OCI-LY3 (cell line): ENCODE measurements at regions not wholly inside any gene's neighbourhood (a gene's known extent, or its start where the extent isn't known, plus 50 kb on each side); places are given as distances from the start of the nearest gene placed in this dataset.

Source experiments
- H2AFZ ChIP-seq: fragments of 200-600, 300-600 bp; shearing (Covaris generic); 2 replicates; pipeline ENCODE4 v1.6.0; 2014; ENCODE audit warnings: antibody characterized with exemption, low read depth, low read length
- H3K27ac ChIP-seq: fragments of 200-600, 300-600 bp; sonication (generic); 2 replicates; pipeline ENCODE4 v1.5.1; 2014; ENCODE audit warnings: mild to moderate bottlenecking, low read length, moderate library complexity, mixed read lengths
- H3K27me3 ChIP-seq: fragments of 200-600, 300-600 bp; sonication (generic); 2 replicates; pipeline ENCODE4 v1.6.1; 2014; ENCODE audit warnings: low read depth, low read length, mixed read lengths
- H3K36me3 ChIP-seq: fragments of 200-600, 300-600 bp; sonication (generic); replicated peaks from 2 replicates; pipeline ENCODE3; 2014; ENCODE audit warnings: low read depth, low read length, mixed read lengths
- H3K4me1 ChIP-seq: fragments of 300-600, 200-600 bp; sonication (generic); 2 replicates; pipeline ENCODE4 v1.6.1; 2014; ENCODE audit warnings: low read length, mixed read lengths
- H3K4me2 ChIP-seq: fragments of 200-600, 300-600 bp; sonication (generic); 2 replicates; pipeline ENCODE4 v1.6.1; 2014; ENCODE audit warnings: low read length, mixed read lengths
- H3K4me3 ChIP-seq: fragments of 300-600, 200-600 bp; sonication (generic); 2 replicates; pipeline ENCODE4 v1.5.1; 2014; ENCODE audit warnings: antibody characterized with exemption, mild to moderate bottlenecking, low read length, moderate library complexity
- H3K79me2 ChIP-seq: fragments of 300-600, 200-600 bp; shearing (Covaris generic); 2 replicates; pipeline ENCODE4 v1.6.1; 2014; ENCODE audit warnings: mild to moderate bottlenecking, low read length, mixed read lengths
- H3K9ac ChIP-seq: fragments of 300-600, 200-600 bp; shearing (Covaris generic); 2 replicates; pipeline ENCODE4 v1.6.0; 2014; ENCODE audit warnings: mild to moderate bottlenecking, low read length, moderate library complexity
- H3K9me3 ChIP-seq: fragments of 200-600, 300-600 bp; shearing (Covaris generic); 2 replicates; pipeline ENCODE4 v1.6.1; 2014; ENCODE audit warnings: low read length, mixed read lengths; ENCODE audit not compliant: insufficient read depth
- H4K20me1 ChIP-seq: fragments of 200-600, 300-600 bp; sonication (generic); 2 replicates; pipeline ENCODE4 v1.6.1; 2016; ENCODE audit warnings: low read length, mixed read lengths; ENCODE audit not compliant: insufficient read depth
- CTCF ChIP-seq: fragments of 200-600, 300-600 bp; sonication (generic); IDR thresholded peaks from 2 replicates; pipeline ENCODE4 v1.5.1; 2014; ENCODE audit warnings: antibody characterized with exemption, low read length, low read depth
- EZH2phosphoT487 ChIP-seq: fragments of 200-600 bp; shearing (Covaris generic); IDR thresholded peaks from 2 replicates; pipeline ENCODE4 v1.6.1; 2018; ENCODE audit warnings: antibody characterized with exemption, mixed run types, low read depth

- Histone ChIP-seq H3K27ac (no peak overlapping the region), H3K36me3 (no peaks in the 10 kb centered on the region), H3K79me2 (no peaks in the 10 kb centered on the region), H3K9me3 (no peaks in the 10 kb centered on the region), H2AFZ (no peak overlapping the region), H3K4me2 (no peak overlapping the region), H3K27me3 (no peaks in the 10 kb centered on the region), H4K20me1 (no peaks in the 10 kb centered on the region), H3K4me1 (no peaks in the 10 kb centered on the region), H3K4me3 (no peak overlapping the region), H3K9ac (no peak overlapping the region)
- TF ChIP-seq CTCF (no peak), EZH2phosphoT487 (no peak)
Measured at GRCh38 chr11:106491751-106492150, 414.3 kb downstream of the AASDHPPT start.

- Histone ChIP-seq H3K9me3 (no peaks in the 10 kb centered on the region), H3K9ac (no peak overlapping the region), H3K79me2 (no peaks in the 10 kb centered on the region), H3K4me2 (no peak overlapping the region), H2AFZ (no peak overlapping the region), H3K27me3 (no peaks in the 10 kb centered on the region), H3K36me3 (no peaks in the 10 kb centered on the region), H3K27ac (no peak overlapping the region), H3K4me3 (no peak overlapping the region), H4K20me1 (no peaks in the 10 kb centered on the region), H3K4me1 (no peaks in the 10 kb centered on the region)
- no peak for TF ChIP-seq EZH2phosphoT487
- no peak for TF ChIP-seq CTCF
Measured at GRCh38 chr11:106493751-106494150, 416.3 kb downstream of the AASDHPPT start.

- Histone ChIP-seq H2AFZ (no peak overlapping the region), H3K4me2 (no peak overlapping the region), H3K4me1 (no peaks in the 10 kb centered on the region), H3K36me3 (no peaks in the 10 kb centered on the region), H3K79me2 (no peaks in the 10 kb centered on the region), H3K9ac (no peak overlapping the region), H3K27ac (no peak overlapping the region), H3K4me3 (no peak overlapping the region), H3K9me3 (no peaks in the 10 kb centered on the region), H3K27me3 (no peaks in the 10 kb centered on the region), H4K20me1 (no peaks in the 10 kb centered on the region)
- TF ChIP-seq EZH2phosphoT487 (no peak), CTCF (no peak)
Measured at GRCh38 chr11:106495046-106495445, 417.6 kb downstream of the AASDHPPT start.

- H3K27me3 ChIP-seq: no peaks in the 10 kb centered on the region
- no peak overlapping the region for H3K27ac ChIP-seq
- H4K20me1 ChIP-seq: no peaks in the 10 kb centered on the region
- no peak overlapping the region for H3K4me2 ChIP-seq
- H3K4me1 ChIP-seq: no peaks in the 10 kb centered on the region
- H2AFZ ChIP-seq: no peak overlapping the region
- no peak for TF ChIP-seq EZH2phosphoT487
- no peak for TF ChIP-seq CTCF
- no peak overlapping the region for H3K9ac ChIP-seq
- no peak overlapping the region for H3K4me3 ChIP-seq
- no peaks in the 10 kb centered on the region for H3K9me3 ChIP-seq
- no peaks in the 10 kb centered on the region for H3K79me2 ChIP-seq
- no peaks in the 10 kb centered on the region for H3K36me3 ChIP-seq
Measured at GRCh38 chr11:106496677-106497076, 419.2 kb downstream of the AASDHPPT start.
